Astrocyte (in vitro differentiated cells and primary cell): ENCODE measurements at regions not wholly inside any gene's neighbourhood (a gene's known extent, or its start where the extent isn't known, plus 50 kb on each side); places are given as distances from the start of the nearest gene placed in this dataset.

Experiments used
- EZH2 ChIP-seq: IDR thresholded peaks from 2 replicates; pipeline ENCODE4 v1.6.1; 2012; ENCODE audit warnings: mild to moderate bottlenecking, low read length, inconsistent platforms; ENCODE audit not compliant: insufficient read depth
- TF ChIP-seq, protein P1 (sequence below): IDR thresholded peaks from 2 replicates; pipeline ENCODE4 v1.5.1; 2011; ENCODE audit warnings: low read depth, mild to moderate bottlenecking, inconsistent platforms, low read length, moderate library complexity; ENCODE audit not compliant: insufficient read depth

GRCh38 chr17:34006126-34006525 lies 249.0 kb upstream of the CCL2 start:
- TF ChIP-seq, protein P1, sequence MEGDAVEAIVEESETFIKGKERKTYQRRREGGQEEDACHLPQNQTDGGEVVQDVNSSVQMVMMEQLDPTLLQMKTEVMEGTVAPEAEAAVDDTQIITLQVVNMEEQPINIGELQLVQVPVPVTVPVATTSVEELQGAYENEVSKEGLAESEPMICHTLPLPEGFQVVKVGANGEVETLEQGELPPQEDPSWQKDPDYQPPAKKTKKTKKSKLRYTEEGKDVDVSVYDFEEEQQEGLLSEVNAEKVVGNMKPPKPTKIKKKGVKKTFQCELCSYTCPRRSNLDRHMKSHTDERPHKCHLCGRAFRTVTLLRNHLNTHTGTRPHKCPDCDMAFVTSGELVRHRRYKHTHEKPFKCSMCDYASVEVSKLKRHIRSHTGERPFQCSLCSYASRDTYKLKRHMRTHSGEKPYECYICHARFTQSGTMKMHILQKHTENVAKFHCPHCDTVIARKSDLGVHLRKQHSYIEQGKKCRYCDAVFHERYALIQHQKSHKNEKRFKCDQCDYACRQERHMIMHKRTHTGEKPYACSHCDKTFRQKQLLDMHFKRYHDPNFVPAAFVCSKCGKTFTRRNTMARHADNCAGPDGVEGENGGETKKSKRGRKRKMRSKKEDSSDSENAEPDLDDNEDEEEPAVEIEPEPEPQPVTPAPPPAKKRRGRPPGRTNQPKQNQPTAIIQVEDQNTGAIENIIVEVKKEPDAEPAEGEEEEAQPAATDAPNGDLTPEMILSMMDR = no peak
- TF ChIP-seq EZH2 = no peak
